22Rv1 (cell line): ENCODE measurements at regions not wholly inside any gene's neighbourhood (a gene's known extent, or its start where the extent isn't known, plus 50 kb on each side); places are given as distances from the start of the nearest gene placed in this dataset.

Experiments
- CTCF ChIP-seq: fragments of 450-650 bp; IDR thresholded peaks from 2 replicates; pipeline ENCODE4 v1.5.1; 2017; ENCODE audit warnings: mild to moderate bottlenecking
- ZFX ChIP-seq: fragments of 450-650 bp; IDR thresholded peaks from 2 replicates; pipeline ENCODE4 v1.6.1; 2017; ENCODE audit warnings: antibody characterized with exemption, borderline replicate concordance

- no peak for TF ChIP-seq CTCF
- no peak for TF ChIP-seq ZFX
These were observed 181.2 kb upstream of the NRXN3 start for GRCh38 chr14:77988970-77989369.
